ENCODE measurements at regions not wholly inside any gene's neighbourhood (a gene's known extent, or its start where the extent isn't known, plus 50 kb on each side); places are given as distances from the start of the nearest gene placed in this dataset.

DNA sequence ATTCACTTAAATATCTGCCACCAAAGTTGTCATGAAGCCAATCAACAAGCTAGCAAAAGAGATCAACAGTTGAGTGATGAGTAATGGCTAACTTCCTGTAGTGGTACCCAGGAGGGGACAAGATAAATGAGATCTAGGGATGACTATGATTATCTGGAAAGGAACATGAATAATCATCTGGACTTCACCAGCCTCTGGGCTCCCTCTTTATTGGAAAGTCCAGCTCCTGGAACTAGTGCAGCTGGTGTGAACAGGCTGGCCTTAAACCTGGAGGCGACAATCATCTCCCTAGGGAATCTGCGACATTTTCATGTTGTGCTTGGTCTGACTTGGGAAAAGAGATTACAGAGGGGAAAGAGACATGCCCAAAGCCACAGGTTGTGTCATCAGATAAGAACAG is 518.6 kb downstream of the GRIN2A start:
- Histone ChIP-seq H3K9me3 (ENCODE audit: control insufficient read depth, insufficient read depth, low read depth, low read length) (no peaks in the 10 kb centered on the region), H3K4me3 (replicated peaks in 1 of 4; ENCODE audit: control extremely low read depth in 1 of 4, insufficient read depth in 1 of 4, low read depth in 3 of 4, low read length in 4 of 4) (no peak overlapping the region), H3K79me2 (ENCODE audit: control insufficient read depth, insufficient read depth, low read length) (no peaks in the 10 kb centered on the region), H2AFZ (ENCODE audit: low read length) (no peak overlapping the region), H3K4me1 (ENCODE audit: control insufficient read depth, extremely low read depth, insufficient read depth, low read length) (no peaks in the 10 kb centered on the region), H3K27me3 (ENCODE audit: control insufficient read depth, insufficient read depth, low read length) (no peaks in the 10 kb centered on the region), H4K20me1 (ENCODE audit: control insufficient read depth, extremely low read depth, insufficient read depth, low read length) (no peaks in the 10 kb centered on the region), H3K36me3 (ENCODE audit: control insufficient read depth, insufficient read depth, low read length) (no peaks in the 10 kb centered on the region), H3K27ac (ENCODE audit: insufficient read depth, low read length) (no peak overlapping the region), H3K4me2 (ENCODE audit: extremely low read depth, insufficient read depth, low read length) (no peak overlapping the region), H3K9ac (ENCODE audit: insufficient read depth, low read length) (no peak overlapping the region)
- TF ChIP-seq, protein P1, sequence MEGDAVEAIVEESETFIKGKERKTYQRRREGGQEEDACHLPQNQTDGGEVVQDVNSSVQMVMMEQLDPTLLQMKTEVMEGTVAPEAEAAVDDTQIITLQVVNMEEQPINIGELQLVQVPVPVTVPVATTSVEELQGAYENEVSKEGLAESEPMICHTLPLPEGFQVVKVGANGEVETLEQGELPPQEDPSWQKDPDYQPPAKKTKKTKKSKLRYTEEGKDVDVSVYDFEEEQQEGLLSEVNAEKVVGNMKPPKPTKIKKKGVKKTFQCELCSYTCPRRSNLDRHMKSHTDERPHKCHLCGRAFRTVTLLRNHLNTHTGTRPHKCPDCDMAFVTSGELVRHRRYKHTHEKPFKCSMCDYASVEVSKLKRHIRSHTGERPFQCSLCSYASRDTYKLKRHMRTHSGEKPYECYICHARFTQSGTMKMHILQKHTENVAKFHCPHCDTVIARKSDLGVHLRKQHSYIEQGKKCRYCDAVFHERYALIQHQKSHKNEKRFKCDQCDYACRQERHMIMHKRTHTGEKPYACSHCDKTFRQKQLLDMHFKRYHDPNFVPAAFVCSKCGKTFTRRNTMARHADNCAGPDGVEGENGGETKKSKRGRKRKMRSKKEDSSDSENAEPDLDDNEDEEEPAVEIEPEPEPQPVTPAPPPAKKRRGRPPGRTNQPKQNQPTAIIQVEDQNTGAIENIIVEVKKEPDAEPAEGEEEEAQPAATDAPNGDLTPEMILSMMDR (conservative IDR thresholded peaks at IDR 0.05 in 1 of 2, IDR thresholded peaks at IDR 0.05 in 1 of 2; ENCODE audit: low read depth in 1 of 2, low read length in 2 of 2) = no peak
- TF ChIP-seq EZH2 (IDR thresholded peaks at IDR 0.05; ENCODE audit: low read length, missing control alignments) = no peak
- DNase-seq (ENCODE audit: low read depth in 2 of 2) = no peak

DNA sequence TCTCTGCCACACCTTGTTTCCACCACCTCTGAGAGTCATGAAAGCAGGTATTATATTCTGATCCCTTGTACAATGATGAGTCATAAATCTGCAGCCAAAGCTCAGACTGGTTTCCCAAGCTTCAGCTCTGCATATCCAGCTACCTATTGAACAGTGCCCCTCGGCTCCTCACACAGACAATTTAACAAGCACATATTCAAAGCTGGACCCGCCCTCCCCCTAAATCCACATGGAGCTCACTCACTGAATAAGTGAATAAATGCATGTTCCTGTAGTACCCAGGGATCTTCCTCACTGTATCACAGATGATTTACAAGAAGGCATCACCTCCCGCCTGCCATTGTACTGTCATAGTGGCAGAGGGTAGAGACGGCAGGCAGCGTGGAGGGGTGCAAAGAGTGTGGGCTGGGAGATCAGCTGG is 516.4 kb downstream of the GRIN2A start:
- no peak overlapping the region for H2AFZ ChIP-seq (ENCODE audit: low read length)
- H3K27ac ChIP-seq (ENCODE audit: insufficient read depth, low read length) = no peak overlapping the region
- H4K20me1 ChIP-seq (ENCODE audit: control insufficient read depth, extremely low read depth, insufficient read depth, low read length) = no peaks in the 10 kb centered on the region
- H3K4me2 ChIP-seq (ENCODE audit: extremely low read depth, insufficient read depth, low read length) = no peak overlapping the region
- no peak overlapping the region for H3K9ac ChIP-seq (ENCODE audit: insufficient read depth, low read length)
- no peaks in the 10 kb centered on the region for H3K36me3 ChIP-seq (ENCODE audit: control insufficient read depth, insufficient read depth, low read length)
- no peaks in the 10 kb centered on the region for H3K4me1 ChIP-seq (ENCODE audit: control insufficient read depth, extremely low read depth, insufficient read depth, low read length)
- H3K27me3 ChIP-seq (ENCODE audit: control insufficient read depth, insufficient read depth, low read length) = no peaks in the 10 kb centered on the region
- H3K79me2 ChIP-seq (ENCODE audit: control insufficient read depth, insufficient read depth, low read length) = no peaks in the 10 kb centered on the region
- H3K4me3 ChIP-seq (replicated peaks in 1 of 4; ENCODE audit: control extremely low read depth in 1 of 4, insufficient read depth in 1 of 4, low read depth in 3 of 4, low read length in 4 of 4) = no peak overlapping the region
- no peak for DNase-seq (ENCODE audit: low read depth in 2 of 2)
- no peak for TF ChIP-seq EZH2 (IDR thresholded peaks at IDR 0.05; ENCODE audit: low read length, missing control alignments)
- TF ChIP-seq, protein P1 (conservative IDR thresholded peaks at IDR 0.05 in 1 of 2, IDR thresholded peaks at IDR 0.05 in 1 of 2; ENCODE audit: low read depth in 1 of 2, low read length in 2 of 2) = no peak
- H3K9me3 ChIP-seq (ENCODE audit: control insufficient read depth, insufficient read depth, low read depth, low read length) = no peaks in the 10 kb centered on the region

DNA sequence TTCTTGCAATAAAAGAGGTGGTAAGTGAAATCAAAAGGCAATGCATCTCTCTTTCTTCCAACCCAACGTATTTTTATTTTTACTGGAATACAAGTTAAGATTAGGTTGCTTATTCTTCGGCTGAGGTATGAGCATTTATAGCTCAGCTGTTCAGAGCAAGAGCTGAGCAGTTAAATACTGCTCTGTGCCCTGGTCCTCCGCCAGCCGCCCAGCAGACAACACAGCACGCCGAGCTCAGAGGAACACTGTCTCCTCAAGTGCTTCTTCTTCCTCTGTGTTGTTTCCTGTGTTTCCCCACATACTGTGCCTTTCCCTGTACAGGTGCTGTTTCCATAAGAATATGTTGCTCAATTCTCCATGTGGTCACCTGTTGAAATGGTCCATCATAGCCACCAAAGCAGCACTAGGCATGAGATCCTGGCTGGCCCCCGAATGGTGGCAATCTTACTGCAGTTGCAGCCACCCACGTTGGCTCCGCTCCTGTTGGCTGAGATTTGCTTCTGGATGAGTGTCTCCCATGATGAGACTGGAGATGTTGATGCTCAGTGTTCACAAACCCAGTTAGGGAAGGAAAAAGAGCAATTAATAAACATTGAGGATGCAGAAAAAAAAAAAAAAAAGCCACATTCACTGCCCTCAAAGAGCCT is 515.3 kb downstream of the GRIN2A start:
- Histone ChIP-seq H3K27me3 (ENCODE audit: control insufficient read depth, insufficient read depth, low read length) (no peaks in the 10 kb centered on the region), H3K79me2 (ENCODE audit: control insufficient read depth, insufficient read depth, low read length) (no peaks in the 10 kb centered on the region), H3K27ac (ENCODE audit: insufficient read depth, low read length) (no peak overlapping the region), H2AFZ (ENCODE audit: low read length) (no peak overlapping the region), H3K4me1 (ENCODE audit: control insufficient read depth, extremely low read depth, insufficient read depth, low read length) (no peaks in the 10 kb centered on the region), H3K4me2 (ENCODE audit: extremely low read depth, insufficient read depth, low read length) (no peak overlapping the region), H3K36me3 (ENCODE audit: control insufficient read depth, insufficient read depth, low read length) (no peaks in the 10 kb centered on the region), H3K4me3 (replicated peaks in 1 of 4; ENCODE audit: control extremely low read depth in 1 of 4, insufficient read depth in 1 of 4, low read depth in 3 of 4, low read length in 4 of 4) (no peak overlapping the region), H4K20me1 (ENCODE audit: control insufficient read depth, extremely low read depth, insufficient read depth, low read length) (no peaks in the 10 kb centered on the region), H3K9ac (ENCODE audit: insufficient read depth, low read length) (no peak overlapping the region), H3K9me3 (ENCODE audit: control insufficient read depth, insufficient read depth, low read depth, low read length) (no peaks in the 10 kb centered on the region)
- no peak for DNase-seq (ENCODE audit: low read depth in 2 of 2)
- TF ChIP-seq, protein P1 (conservative IDR thresholded peaks at IDR 0.05 in 1 of 2, IDR thresholded peaks at IDR 0.05 in 1 of 2; ENCODE audit: low read depth in 1 of 2, low read length in 2 of 2) = no peak
- no peak for TF ChIP-seq EZH2 (IDR thresholded peaks at IDR 0.05; ENCODE audit: low read length, missing control alignments)

Measured in fibroblast of lung (primary cell).